ENCODE measurements at regions not wholly inside any gene's neighbourhood (a gene's known extent, or its start where the extent isn't known, plus 50 kb on each side); places are given as distances from the start of the nearest gene placed in this dataset.

GRCh38 chr13:91144486-91144885 is 203.0 kb upstream of the MIR17HG start:
- ATAC-seq (no peak), DNase-seq (no peak)
- Histone ChIP-seq H3K4me3 (no peak overlapping the region), H3K4me1 (ENCODE audit: low read depth) (no peaks in the 10 kb centered on the region), H3K9me3 (no peaks in the 10 kb centered on the region), H3K36me3 (ENCODE audit: low read depth) (no peaks in the 10 kb centered on the region)
- intact Hi-C loops (cut with DNase I, micrococcal nuclease), result no loop called here
- no peak for TF ChIP-seq CTCF (IDR thresholded peaks at IDR 0.05)

- H3K36me3 ChIP-seq (ENCODE audit: low read depth), result no peaks in the 10 kb centered on the region
- DNase-seq (no peak), ATAC-seq (no peak)
- TF ChIP-seq CTCF (IDR thresholded peaks at IDR 0.05), result no peak
- H3K4me1 ChIP-seq (ENCODE audit: low read depth), result no peaks in the 10 kb centered on the region
- H3K4me3 ChIP-seq, result no peak overlapping the region
- intact Hi-C loops (cut with DNase I, micrococcal nuclease), result no loop called here
- H3K9me3 ChIP-seq, result no peaks in the 10 kb centered on the region
These were observed 201.8 kb upstream of the MIR17HG start for GRCh38 chr13:91145571-91146205.

- H3K4me1 ChIP-seq (ENCODE audit: low read depth), result no peaks in the 10 kb centered on the region
- no peaks in the 10 kb centered on the region for H3K36me3 ChIP-seq (ENCODE audit: low read depth)
- TF ChIP-seq CTCF (IDR thresholded peaks at IDR 0.05), result no peak
- DNase-seq (no peak), ATAC-seq (no peak)
- no peaks in the 10 kb centered on the region for H3K9me3 ChIP-seq
- H3K4me3 ChIP-seq, result no peak overlapping the region
- intact Hi-C loops (cut with DNase I, micrococcal nuclease), result no loop called here
These were observed 200.9 kb upstream of the MIR17HG start for GRCh38 chr13:91146601-91147000.

GRCh38 chr13:91148098-91148497 is 199.4 kb upstream of the MIR17HG start:
- intact Hi-C loops (cut with DNase I, micrococcal nuclease), result no loop called here
- DNase-seq (no peak), ATAC-seq (no peak)
- Histone ChIP-seq H3K4me1 (ENCODE audit: low read depth) (no peaks in the 10 kb centered on the region), H3K4me3 (no peak overlapping the region), H3K9me3 (no peaks in the 10 kb centered on the region), H3K36me3 (ENCODE audit: low read depth) (no peaks in the 10 kb centered on the region)
- no peak for TF ChIP-seq CTCF (IDR thresholded peaks at IDR 0.05)

- Histone ChIP-seq H3K9me3 (no peaks in the 10 kb centered on the region), H3K36me3 (ENCODE audit: low read depth) (no peaks in the 10 kb centered on the region), H3K4me1 (ENCODE audit: low read depth) (no peaks in the 10 kb centered on the region), H3K4me3 (no peak overlapping the region)
- ATAC-seq (no peak), DNase-seq (no peak)
- TF ChIP-seq CTCF (IDR thresholded peaks at IDR 0.05), result no peak
- intact Hi-C loops (cut with DNase I, micrococcal nuclease), result no loop called here
These were observed 195.6 kb upstream of the MIR17HG start for GRCh38 chr13:91151921-91152320.

- H3K36me3 ChIP-seq (ENCODE audit: low read depth), result no peaks in the 10 kb centered on the region
- DNase-seq (no peak), ATAC-seq (no peak)
- intact Hi-C loops (cut with DNase I, micrococcal nuclease), result no loop called here
- no peaks in the 10 kb centered on the region for H3K4me1 ChIP-seq (ENCODE audit: low read depth)
- no peak for TF ChIP-seq CTCF (IDR thresholded peaks at IDR 0.05)
- no peak overlapping the region for H3K4me3 ChIP-seq
- H3K9me3 ChIP-seq, result no peaks in the 10 kb centered on the region
These were observed 194.1 kb upstream of the MIR17HG start for GRCh38 chr13:91153372-91153771.
